ENCODE measurements at regions not wholly inside any gene's neighbourhood (a gene's known extent, or its start where the extent isn't known, plus 50 kb on each side); places are given as distances from the start of the nearest gene placed in this dataset.

DNA sequence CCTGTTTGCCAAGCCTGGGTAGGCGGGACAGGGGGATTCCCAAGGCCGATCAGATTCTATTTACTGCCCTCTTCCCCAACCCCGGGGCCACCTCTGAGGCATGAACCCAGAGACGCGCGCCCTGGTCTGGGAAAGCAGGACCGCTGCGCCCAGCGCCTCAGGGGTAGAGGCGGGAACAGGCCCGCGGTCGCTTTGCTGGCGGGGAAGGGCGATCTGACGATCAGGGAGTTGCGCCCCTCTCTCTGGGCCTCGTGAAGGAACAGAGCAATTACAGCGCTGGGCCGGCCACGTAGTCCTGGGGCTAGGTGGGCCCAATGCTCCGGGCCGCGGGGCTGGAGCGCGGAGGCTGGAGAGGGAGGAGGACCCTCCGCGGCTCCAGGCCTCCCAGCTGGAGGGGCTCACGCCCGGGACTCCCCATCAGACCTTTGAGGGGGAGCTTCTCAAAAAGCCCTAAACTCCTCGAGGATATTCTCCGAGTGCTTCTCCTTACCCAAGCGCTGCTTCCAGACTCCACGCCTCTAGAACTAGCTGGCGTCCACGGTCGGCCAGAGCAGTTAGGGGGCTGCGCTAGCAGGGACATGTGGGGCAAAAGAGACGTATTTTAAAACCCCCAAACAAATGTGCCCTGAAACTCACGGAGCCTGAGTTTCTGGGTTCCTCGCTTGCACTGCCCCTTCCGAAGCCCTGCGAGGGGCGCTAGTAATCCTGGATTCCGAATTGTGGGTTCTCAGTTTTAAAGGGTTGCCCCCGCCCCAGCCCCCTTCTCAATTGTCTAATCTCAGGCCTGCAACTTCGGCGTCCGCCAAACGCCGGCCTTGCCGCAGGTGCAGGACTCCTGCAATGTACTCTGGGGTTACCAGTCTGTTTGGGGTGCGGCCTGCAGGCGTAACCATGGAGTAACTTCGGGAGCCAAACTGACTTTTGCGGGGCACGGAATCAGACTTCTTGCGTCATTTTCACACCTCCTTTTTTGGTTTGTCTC lies 57.6 kb downstream of the TMEM174 start:
- no peaks in the 10 kb centered on the region for H3K9me3 Mint-ChIP-seq (ENCODE audit: unreplicated experiment)
- no peak overlapping the region for H3K4me3 Mint-ChIP-seq (ENCODE audit: unreplicated experiment)
- H3K27ac Mint-ChIP-seq (ENCODE audit: unreplicated experiment) = no peak overlapping the region
- peak; percentile 32 for DNase-seq (ENCODE audit: low spot score)
- TF ChIP-seq, protein P1, sequence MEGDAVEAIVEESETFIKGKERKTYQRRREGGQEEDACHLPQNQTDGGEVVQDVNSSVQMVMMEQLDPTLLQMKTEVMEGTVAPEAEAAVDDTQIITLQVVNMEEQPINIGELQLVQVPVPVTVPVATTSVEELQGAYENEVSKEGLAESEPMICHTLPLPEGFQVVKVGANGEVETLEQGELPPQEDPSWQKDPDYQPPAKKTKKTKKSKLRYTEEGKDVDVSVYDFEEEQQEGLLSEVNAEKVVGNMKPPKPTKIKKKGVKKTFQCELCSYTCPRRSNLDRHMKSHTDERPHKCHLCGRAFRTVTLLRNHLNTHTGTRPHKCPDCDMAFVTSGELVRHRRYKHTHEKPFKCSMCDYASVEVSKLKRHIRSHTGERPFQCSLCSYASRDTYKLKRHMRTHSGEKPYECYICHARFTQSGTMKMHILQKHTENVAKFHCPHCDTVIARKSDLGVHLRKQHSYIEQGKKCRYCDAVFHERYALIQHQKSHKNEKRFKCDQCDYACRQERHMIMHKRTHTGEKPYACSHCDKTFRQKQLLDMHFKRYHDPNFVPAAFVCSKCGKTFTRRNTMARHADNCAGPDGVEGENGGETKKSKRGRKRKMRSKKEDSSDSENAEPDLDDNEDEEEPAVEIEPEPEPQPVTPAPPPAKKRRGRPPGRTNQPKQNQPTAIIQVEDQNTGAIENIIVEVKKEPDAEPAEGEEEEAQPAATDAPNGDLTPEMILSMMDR (IDR thresholded peaks at IDR 0.05; ENCODE audit: unreplicated experiment) = no peak
- no peaks in the 10 kb centered on the region for H3K36me3 Mint-ChIP-seq (ENCODE audit: low read depth, unreplicated experiment)
- peaks cover 10% of the 10 kb centered on the region for H3K4me1 Mint-ChIP-seq (ENCODE audit: unreplicated experiment)
- H3K27me3 Mint-ChIP-seq (ENCODE audit: unreplicated experiment) = peaks cover 19% of the 10 kb centered on the region

- peaks cover 10% of the 10 kb centered on the region for H3K4me1 Mint-ChIP-seq (ENCODE audit: unreplicated experiment)
- no peaks in the 10 kb centered on the region for H3K9me3 Mint-ChIP-seq (ENCODE audit: unreplicated experiment)
- no peak overlapping the region for H3K27ac Mint-ChIP-seq (ENCODE audit: unreplicated experiment)
- peaks cover 17% of the 10 kb centered on the region for H3K27me3 Mint-ChIP-seq (ENCODE audit: unreplicated experiment)
- DNase-seq (ENCODE audit: low spot score) = no peak
- H3K4me3 Mint-ChIP-seq (ENCODE audit: unreplicated experiment) = no peak overlapping the region
- no peaks in the 10 kb centered on the region for H3K36me3 Mint-ChIP-seq (ENCODE audit: low read depth, unreplicated experiment)
- TF ChIP-seq, protein P1 (IDR thresholded peaks at IDR 0.05; ENCODE audit: unreplicated experiment) = no peak
Observed at GRCh38 chr5:73229271-73229670, 56.3 kb downstream of the TMEM174 start.

DNA sequence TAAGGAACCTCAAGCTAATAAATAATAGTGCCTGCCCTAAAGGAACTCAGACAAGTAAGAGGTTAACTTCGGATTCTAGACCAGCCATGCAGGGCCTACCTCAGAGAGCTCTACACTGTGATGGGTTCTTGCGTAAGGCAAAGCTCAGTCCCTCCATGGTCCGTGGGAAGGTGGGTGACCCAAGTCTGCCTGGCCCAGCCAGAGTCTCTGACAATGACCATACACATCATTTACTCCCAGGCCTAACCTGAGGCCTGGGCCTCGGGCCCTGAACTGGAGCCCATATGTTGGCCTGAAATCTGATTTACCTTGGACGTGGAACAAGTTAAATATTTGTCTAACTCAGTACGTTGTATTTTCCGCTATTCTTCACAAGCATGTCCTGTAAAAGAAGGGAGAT lies 55.1 kb downstream of the TMEM174 start:
- H3K9me3 Mint-ChIP-seq (ENCODE audit: unreplicated experiment) = no peaks in the 10 kb centered on the region
- TF ChIP-seq, protein P1 (IDR thresholded peaks at IDR 0.05; ENCODE audit: unreplicated experiment) = no peak
- no peaks in the 10 kb centered on the region for H3K36me3 Mint-ChIP-seq (ENCODE audit: low read depth, unreplicated experiment)
- H3K4me1 Mint-ChIP-seq (ENCODE audit: unreplicated experiment) = peaks cover 10% of the 10 kb centered on the region
- peaks cover 17% of the 10 kb centered on the region for H3K27me3 Mint-ChIP-seq (ENCODE audit: unreplicated experiment)
- no peak for DNase-seq (ENCODE audit: low spot score)
- H3K4me3 Mint-ChIP-seq (ENCODE audit: unreplicated experiment) = no peak overlapping the region
- no peak overlapping the region for H3K27ac Mint-ChIP-seq (ENCODE audit: unreplicated experiment)

Data from endothelial cell (in vitro differentiated cells).